ENCODE measurements at regions not wholly inside any gene's neighbourhood (a gene's known extent, or its start where the extent isn't known, plus 50 kb on each side); places are given as distances from the start of the nearest gene placed in this dataset.

DNA sequence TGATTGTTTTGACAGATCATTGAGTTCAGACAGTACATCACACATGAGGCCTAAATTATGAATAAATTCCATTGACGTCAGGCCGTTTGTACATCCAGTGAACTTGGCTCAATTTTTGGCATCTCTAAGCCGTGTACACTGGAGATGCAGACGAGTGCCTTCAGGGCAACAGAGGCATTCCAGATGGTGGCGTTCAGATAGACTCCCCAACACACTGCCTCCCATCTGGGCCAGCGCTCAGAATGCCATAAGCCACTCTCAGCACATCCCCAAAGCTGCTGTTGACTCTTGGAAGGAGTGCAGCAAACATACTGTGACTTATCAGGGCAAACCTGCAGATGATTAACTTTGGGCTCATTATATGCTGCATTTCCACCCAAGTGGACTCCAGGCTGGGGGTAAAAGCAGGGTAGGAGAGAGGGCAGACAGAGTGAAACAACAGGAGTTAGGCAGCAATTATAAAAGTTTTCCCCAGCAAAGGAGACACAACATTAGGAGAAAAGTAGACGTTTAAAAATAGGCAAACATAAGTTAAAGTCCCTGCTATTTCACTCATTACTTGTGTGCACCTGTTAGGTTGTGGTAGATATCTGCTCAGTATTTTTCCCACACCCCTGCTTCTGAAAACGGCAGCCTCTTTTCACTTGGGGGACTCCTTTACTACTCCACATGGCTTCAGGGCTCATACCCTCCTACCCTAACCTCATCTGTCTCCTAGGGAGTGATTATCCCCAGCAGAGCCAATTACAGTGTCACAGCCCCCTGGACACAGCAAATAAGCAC is 60.2 kb upstream of the PDE3B start:
- TF ChIP-seq, protein P1, sequence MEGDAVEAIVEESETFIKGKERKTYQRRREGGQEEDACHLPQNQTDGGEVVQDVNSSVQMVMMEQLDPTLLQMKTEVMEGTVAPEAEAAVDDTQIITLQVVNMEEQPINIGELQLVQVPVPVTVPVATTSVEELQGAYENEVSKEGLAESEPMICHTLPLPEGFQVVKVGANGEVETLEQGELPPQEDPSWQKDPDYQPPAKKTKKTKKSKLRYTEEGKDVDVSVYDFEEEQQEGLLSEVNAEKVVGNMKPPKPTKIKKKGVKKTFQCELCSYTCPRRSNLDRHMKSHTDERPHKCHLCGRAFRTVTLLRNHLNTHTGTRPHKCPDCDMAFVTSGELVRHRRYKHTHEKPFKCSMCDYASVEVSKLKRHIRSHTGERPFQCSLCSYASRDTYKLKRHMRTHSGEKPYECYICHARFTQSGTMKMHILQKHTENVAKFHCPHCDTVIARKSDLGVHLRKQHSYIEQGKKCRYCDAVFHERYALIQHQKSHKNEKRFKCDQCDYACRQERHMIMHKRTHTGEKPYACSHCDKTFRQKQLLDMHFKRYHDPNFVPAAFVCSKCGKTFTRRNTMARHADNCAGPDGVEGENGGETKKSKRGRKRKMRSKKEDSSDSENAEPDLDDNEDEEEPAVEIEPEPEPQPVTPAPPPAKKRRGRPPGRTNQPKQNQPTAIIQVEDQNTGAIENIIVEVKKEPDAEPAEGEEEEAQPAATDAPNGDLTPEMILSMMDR (IDR thresholded peaks at IDR 0.05; ENCODE audit: unreplicated experiment in 3 of 3) = no peak
- Mint-ChIP-seq H3K9me3 (no peaks in the 10 kb centered on the region), H3K27ac (peak overlapping the region; percentile 32 to 91 (median 54)), H3K36me3 (ENCODE audit: low read depth) (no peaks in the 10 kb centered on the region), H3K4me1 (peaks cover 5% of the 10 kb centered on the region), H3K27me3 (ENCODE audit: low read depth) (no peaks in the 10 kb centered on the region), H3K4me3 (no peak overlapping the region)

DNA sequence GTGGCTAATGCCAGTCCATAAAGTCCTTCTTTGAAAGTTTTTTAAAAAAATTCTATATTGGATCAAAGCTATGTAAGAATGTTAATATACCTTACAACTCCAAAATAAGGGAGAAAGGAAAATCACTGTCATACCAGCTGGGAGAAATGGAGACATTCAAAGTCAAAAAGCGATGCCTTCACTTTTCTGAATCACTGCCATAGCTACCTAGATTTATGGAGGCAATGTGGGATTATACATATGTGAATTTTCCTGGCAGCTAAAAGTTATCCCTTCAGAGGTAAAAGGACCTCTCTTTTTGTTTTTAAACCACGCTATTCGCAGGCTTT is 59.6 kb upstream of the PDE3B start:
- no peak overlapping the region for H3K4me3 Mint-ChIP-seq
- H3K4me1 Mint-ChIP-seq = peaks cover 5% of the 10 kb centered on the region
- peak overlapping the region; percentile 32 to 91 (median 54) for H3K27ac Mint-ChIP-seq
- TF ChIP-seq, protein P1 (IDR thresholded peaks at IDR 0.05; ENCODE audit: unreplicated experiment in 3 of 3) = no peak
- H3K9me3 Mint-ChIP-seq = no peaks in the 10 kb centered on the region
- H3K27me3 Mint-ChIP-seq (ENCODE audit: low read depth) = no peaks in the 10 kb centered on the region
- no peaks in the 10 kb centered on the region for H3K36me3 Mint-ChIP-seq (ENCODE audit: low read depth)

DNA sequence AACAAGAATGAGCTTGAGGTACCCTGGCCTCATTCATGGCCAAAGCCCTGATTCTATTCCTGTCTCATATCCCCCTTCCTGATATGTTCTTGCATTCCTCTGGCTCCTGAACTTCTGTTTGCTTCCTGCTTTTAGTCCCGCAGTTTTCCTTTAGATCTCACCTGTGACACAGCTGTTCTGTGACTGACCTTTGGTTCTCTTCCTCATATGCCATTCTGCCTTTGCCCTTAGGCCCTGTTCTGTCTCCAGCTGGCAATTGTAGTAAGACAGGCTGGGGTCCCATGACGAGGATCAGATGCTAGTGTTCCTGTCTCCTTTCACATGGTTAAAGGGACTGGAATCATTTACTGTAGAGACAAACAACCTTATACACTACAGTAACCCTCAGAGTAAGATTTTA is 59.0 kb upstream of the PDE3B start:
- H3K4me3 Mint-ChIP-seq = no peak overlapping the region
- peaks cover 5% of the 10 kb centered on the region for H3K4me1 Mint-ChIP-seq
- no peaks in the 10 kb centered on the region for H3K9me3 Mint-ChIP-seq
- H3K27me3 Mint-ChIP-seq (ENCODE audit: low read depth) = no peaks in the 10 kb centered on the region
- TF ChIP-seq, protein P1 (IDR thresholded peaks at IDR 0.05; ENCODE audit: unreplicated experiment in 3 of 3) = no peak
- H3K36me3 Mint-ChIP-seq (ENCODE audit: low read depth) = no peaks in the 10 kb centered on the region
- H3K27ac Mint-ChIP-seq = peak overlapping the region; percentile 10 to 87 (median 15)

DNA sequence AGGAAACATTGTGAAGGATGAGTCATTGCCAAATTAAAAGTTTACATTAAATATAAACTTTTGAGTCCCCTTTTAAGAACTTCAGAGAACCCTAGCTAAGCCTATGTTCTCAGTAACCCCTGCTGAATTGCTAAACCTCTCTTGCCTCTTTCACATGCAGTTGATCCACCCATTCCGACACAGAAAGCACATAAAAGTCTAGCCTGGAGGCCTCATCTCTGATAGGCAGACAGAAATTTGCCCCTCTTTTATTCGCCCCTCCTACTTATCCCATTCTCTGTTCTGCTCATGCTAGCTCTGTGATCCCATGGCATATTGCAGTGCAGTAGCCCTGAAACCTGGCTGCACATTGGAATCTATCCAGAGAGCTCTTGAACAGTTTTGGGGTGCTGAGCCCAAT is 58.2 kb upstream of the PDE3B start:
- peak overlapping the region in 1 of 3 experiments; percentile 54 for H3K27ac Mint-ChIP-seq
- no peaks in the 10 kb centered on the region for H3K27me3 Mint-ChIP-seq (ENCODE audit: low read depth)
- no peaks in the 10 kb centered on the region for H3K36me3 Mint-ChIP-seq (ENCODE audit: low read depth)
- no peaks in the 10 kb centered on the region for H3K9me3 Mint-ChIP-seq
- peaks cover 5% of the 10 kb centered on the region for H3K4me1 Mint-ChIP-seq
- TF ChIP-seq, protein P1 (IDR thresholded peaks at IDR 0.05; ENCODE audit: unreplicated experiment in 3 of 3) = no peak
- H3K4me3 Mint-ChIP-seq = no peak overlapping the region

DNA sequence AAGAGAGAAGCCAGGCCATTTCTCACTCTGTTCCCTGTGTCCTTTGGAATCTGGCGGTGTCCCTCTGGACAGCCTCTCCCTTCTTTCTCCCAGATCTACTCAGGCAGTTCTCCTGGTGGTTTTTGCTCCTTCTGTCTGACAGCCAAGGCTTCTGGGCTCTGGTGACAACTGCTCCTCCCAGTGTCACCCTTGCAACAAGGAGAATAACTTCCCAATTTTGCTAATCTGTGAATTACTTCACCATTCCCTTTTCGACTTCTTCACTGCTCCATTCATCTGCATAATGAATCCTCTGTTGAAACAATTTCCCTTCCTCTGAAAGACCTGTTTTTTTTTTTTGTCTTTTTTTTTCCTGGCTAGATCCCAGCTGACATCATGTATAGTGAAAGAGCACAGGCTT is 56.3 kb upstream of the PDE3B start:
- TF ChIP-seq, protein P1 (IDR thresholded peaks at IDR 0.05; ENCODE audit: unreplicated experiment in 3 of 3) = no peak
- peaks cover 3% of the 10 kb centered on the region for H3K36me3 Mint-ChIP-seq (ENCODE audit: low read depth)
- no peaks in the 10 kb centered on the region for H3K27me3 Mint-ChIP-seq (ENCODE audit: low read depth)
- no peak overlapping the region for H3K4me3 Mint-ChIP-seq
- H3K27ac Mint-ChIP-seq = peak overlapping the region in 2 of 3 experiments; percentile 0 to 23
- H3K9me3 Mint-ChIP-seq = no peaks in the 10 kb centered on the region
- H3K4me1 Mint-ChIP-seq = peaks cover 5% of the 10 kb centered on the region

DNA sequence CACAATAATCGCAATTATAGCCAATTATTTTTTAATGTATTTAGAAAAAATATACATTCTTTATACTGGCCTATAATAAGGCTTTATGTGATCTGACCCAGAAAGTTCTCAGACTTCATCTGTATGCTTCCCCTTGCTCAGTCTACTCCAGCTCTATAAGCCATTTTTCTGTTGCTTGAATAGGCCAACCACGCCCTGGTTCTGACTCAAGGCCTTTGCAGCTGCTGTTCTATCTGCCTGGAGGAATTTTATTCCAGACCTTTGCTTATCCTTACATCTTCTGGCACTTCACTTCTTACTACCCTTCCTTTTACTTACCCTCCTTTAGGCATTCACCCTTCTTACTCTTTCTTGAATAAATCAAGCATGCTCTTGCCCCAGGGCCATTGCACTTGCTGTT is 54.9 kb upstream of the PDE3B start:
- H3K4me1 Mint-ChIP-seq = peaks cover 5% of the 10 kb centered on the region
- H3K9me3 Mint-ChIP-seq = no peaks in the 10 kb centered on the region
- H3K36me3 Mint-ChIP-seq (ENCODE audit: low read depth) = peaks cover 8% of the 10 kb centered on the region
- no peaks in the 10 kb centered on the region for H3K27me3 Mint-ChIP-seq (ENCODE audit: low read depth)
- H3K27ac Mint-ChIP-seq = no peak overlapping the region
- TF ChIP-seq, protein P1 (IDR thresholded peaks at IDR 0.05; ENCODE audit: unreplicated experiment in 3 of 3) = no peak
- H3K4me3 Mint-ChIP-seq = no peak overlapping the region
